Neural cell (in vitro differentiated cells): ENCODE measurements at regions not wholly inside any gene's neighbourhood (a gene's known extent, or its start where the extent isn't known, plus 50 kb on each side); places are given as distances from the start of the nearest gene placed in this dataset.

ENCODE experiments used
- H2AFZ ChIP-seq: fragments of 200-600, 300-800 bp; sonication (generic), shearing (Covaris generic); 2 replicates; pipeline ENCODE4 v1.6.0; 2014; ENCODE audit warnings: low read depth, mild to moderate bottlenecking, antibody characterized with exemption, low read length, moderate library complexity
- H3F3A ChIP-seq: fragments of 200-600 bp; shearing (Covaris generic); 2 replicates; pipeline ENCODE4 v1.6.1; 2016; ENCODE audit warnings: mild to moderate bottlenecking, moderate library complexity, mixed read lengths, antibody characterized with exemption, low read length; ENCODE audit not compliant: insufficient read depth, poor library complexity, severe bottlenecking
- H3K27ac ChIP-seq: fragments of 200-600, 300-800 bp; sonication (generic), shearing (Covaris generic); 2 replicates; pipeline ENCODE4 v1.5.1; 2014; ENCODE audit warnings: mild to moderate bottlenecking, low read length, moderate library complexity
- H3K27me3 ChIP-seq: fragments of 300-800, 200-600 bp; sonication (generic), shearing (Covaris generic); 2 replicates; pipeline ENCODE4 v1.6.0; 2014; ENCODE audit warnings: mild to moderate bottlenecking, low read depth, low read length, moderate library complexity; ENCODE audit not compliant: insufficient read depth
- H3K36me3 ChIP-seq: fragments of 300-800, 200-600 bp; sonication (generic), shearing (Covaris generic); 2 replicates; pipeline ENCODE4 v1.5.1; 2014; ENCODE audit warnings: mild to moderate bottlenecking, antibody characterized with exemption, low read length, moderate library complexity; ENCODE audit not compliant: insufficient read depth
- H3K4me2 ChIP-seq: fragments of 300-800, 200-600 bp; sonication (generic), shearing (Covaris generic); 2 replicates; pipeline ENCODE4 v1.6.0; 2014; ENCODE audit warnings: mild to moderate bottlenecking, low read length
- H3K4me3 ChIP-seq: fragments of 300-800, 200-600 bp; sonication (generic), shearing (Covaris generic); 2 replicates; pipeline ENCODE4 v1.5.1; 2014; ENCODE audit warnings: mild to moderate bottlenecking, low read length, moderate library complexity
- H3K79me2 ChIP-seq: fragments of 200-600 bp; shearing (Covaris generic); replicated peaks from 2 replicates; pipeline ENCODE4 v1.6.0; 2014; ENCODE audit warnings: mild to moderate bottlenecking, low read length, moderate library complexity; ENCODE audit not compliant: insufficient read depth
- H3K9ac ChIP-seq: fragments of 300-800, 200-600 bp; sonication (generic), shearing (Covaris generic); 2 replicates; pipeline ENCODE4 v1.6.1; 2016; ENCODE audit warnings: mild to moderate bottlenecking, low read length, mixed read lengths
- H3K9me2 ChIP-seq: fragments of 200-600 bp; shearing (Covaris generic); 2 replicates; pipeline ENCODE4 v1.6.1; 2016; ENCODE audit warnings: mild to moderate bottlenecking, low read length, mixed read lengths; ENCODE audit not compliant: insufficient read depth
- H3K9me3 ChIP-seq: fragments of 200-600, 300-800 bp; sonication (generic), shearing (Covaris generic); 2 replicates; pipeline ENCODE4 v1.6.1; 2016; ENCODE audit warnings: mild to moderate bottlenecking, mixed run types, low read length, moderate library complexity, mixed read lengths
- H4K20me1 ChIP-seq: fragments of 200-600 bp; shearing (Covaris generic); 2 replicates; pipeline ENCODE4 v1.6.1; 2016; ENCODE audit warnings: mild to moderate bottlenecking, mixed run types; ENCODE audit not compliant: insufficient read depth
- EP300 ChIP-seq: fragments of 450-650 bp; conservative IDR thresholded peaks from 2 replicates; pipeline ENCODE4 v1.6.1; 2014; ENCODE audit warnings: antibody characterized with exemption, mild to moderate bottlenecking, moderate library complexity; ENCODE audit not compliant: poor library complexity, severe bottlenecking
- EZH2 ChIP-seq: fragments of 200-600, 300-800 bp; shearing (Covaris generic), sonication (generic); IDR thresholded peaks from 2 replicates; pipeline ENCODE4 v1.6.1; 2014; ENCODE audit warnings: antibody characterized with exemption, low read length, borderline replicate concordance, mild to moderate bottlenecking; ENCODE audit not compliant: insufficient read depth, poor library complexity, severe bottlenecking
- MXI1 ChIP-seq: fragments of 450-650 bp; conservative IDR thresholded peaks from 2 replicates; pipeline ENCODE4 v1.6.1; 2014; ENCODE audit warnings: antibody characterized with exemption, mild to moderate bottlenecking; ENCODE audit not compliant: poor library complexity, severe bottlenecking
- POLR2AphosphoS5 ChIP-seq: IDR thresholded peaks from 2 replicates; pipeline ENCODE4 v1.6.1; 2012
- RAD21 ChIP-seq: fragments of 450-650 bp; conservative IDR thresholded peaks from 2 replicates; pipeline ENCODE4 v1.6.1; 2014; ENCODE audit warnings: antibody characterized with exemption, mild to moderate bottlenecking, moderate library complexity
- SMC3 ChIP-seq: fragments of 450-650 bp; conservative IDR thresholded peaks from 2 replicates; pipeline ENCODE4 v1.6.1; 2014; ENCODE audit warnings: antibody characterized with exemption, mild to moderate bottlenecking, moderate library complexity; ENCODE audit not compliant: poor library complexity
- TAF1 ChIP-seq: IDR thresholded peaks from 2 replicates; pipeline ENCODE4 v1.6.1; 2012; ENCODE audit warnings: low read depth
- TF ChIP-seq, protein P1 (sequence below): fragments of 450-650 bp; IDR thresholded peaks from 2 replicates; pipeline ENCODE4 v1.5.1; 2014; ENCODE audit warnings: antibody characterized with exemption, mild to moderate bottlenecking, moderate library complexity; ENCODE audit not compliant: poor library complexity, severe bottlenecking
- TF ChIP-seq, protein P2 (sequence below): IDR thresholded peaks from 2 replicates; pipeline ENCODE4 v1.6.1; 2012; ENCODE audit warnings: borderline replicate concordance

DNA sequence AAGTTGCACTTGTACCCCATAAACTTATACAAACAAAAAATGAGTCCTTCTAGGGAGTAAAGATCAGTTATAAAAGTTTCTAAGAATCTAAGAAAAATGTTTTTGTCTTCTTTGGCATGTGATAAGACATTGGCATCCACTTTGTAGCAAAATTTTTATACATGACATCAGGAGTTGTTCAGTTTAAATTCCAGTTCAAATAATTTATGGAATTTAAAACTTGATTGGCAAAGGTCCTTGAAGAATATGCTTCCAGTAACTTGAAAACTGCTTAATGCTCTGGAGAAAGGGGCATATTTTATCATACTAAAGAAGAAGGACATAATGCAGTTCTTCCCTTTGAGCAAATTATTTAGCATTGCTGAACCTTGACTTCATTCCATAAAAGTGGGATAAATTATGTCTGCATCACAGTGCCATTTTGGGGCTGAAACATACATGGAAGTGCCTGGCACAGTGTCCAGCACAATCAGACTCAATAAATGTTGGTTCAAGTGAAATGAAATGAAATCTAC lies 163.3 kb upstream of the IL15 start:
- Histone ChIP-seq H3K9me3 (no peaks in the 10 kb centered on the region), H2AFZ (no peak overlapping the region), H3K27ac (no peak overlapping the region), H3F3A (no peaks in the 10 kb centered on the region), H3K27me3 (no peaks in the 10 kb centered on the region), H3K9me2 (no peaks in the 10 kb centered on the region), H3K4me2 (no peak overlapping the region), H3K36me3 (no peaks in the 10 kb centered on the region), H3K4me3 (no peak overlapping the region), H3K79me2 (no peaks in the 10 kb centered on the region), H3K9ac (no peak overlapping the region), H4K20me1 (no peaks in the 10 kb centered on the region)
- TF ChIP-seq RAD21 (no peak), EP300 (no peak), TAF1 (no peak), SMC3 (no peak), EZH2 (no peak), MXI1 (no peak)
- TF ChIP-seq, protein P1, sequence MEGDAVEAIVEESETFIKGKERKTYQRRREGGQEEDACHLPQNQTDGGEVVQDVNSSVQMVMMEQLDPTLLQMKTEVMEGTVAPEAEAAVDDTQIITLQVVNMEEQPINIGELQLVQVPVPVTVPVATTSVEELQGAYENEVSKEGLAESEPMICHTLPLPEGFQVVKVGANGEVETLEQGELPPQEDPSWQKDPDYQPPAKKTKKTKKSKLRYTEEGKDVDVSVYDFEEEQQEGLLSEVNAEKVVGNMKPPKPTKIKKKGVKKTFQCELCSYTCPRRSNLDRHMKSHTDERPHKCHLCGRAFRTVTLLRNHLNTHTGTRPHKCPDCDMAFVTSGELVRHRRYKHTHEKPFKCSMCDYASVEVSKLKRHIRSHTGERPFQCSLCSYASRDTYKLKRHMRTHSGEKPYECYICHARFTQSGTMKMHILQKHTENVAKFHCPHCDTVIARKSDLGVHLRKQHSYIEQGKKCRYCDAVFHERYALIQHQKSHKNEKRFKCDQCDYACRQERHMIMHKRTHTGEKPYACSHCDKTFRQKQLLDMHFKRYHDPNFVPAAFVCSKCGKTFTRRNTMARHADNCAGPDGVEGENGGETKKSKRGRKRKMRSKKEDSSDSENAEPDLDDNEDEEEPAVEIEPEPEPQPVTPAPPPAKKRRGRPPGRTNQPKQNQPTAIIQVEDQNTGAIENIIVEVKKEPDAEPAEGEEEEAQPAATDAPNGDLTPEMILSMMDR = no peak

DNA sequence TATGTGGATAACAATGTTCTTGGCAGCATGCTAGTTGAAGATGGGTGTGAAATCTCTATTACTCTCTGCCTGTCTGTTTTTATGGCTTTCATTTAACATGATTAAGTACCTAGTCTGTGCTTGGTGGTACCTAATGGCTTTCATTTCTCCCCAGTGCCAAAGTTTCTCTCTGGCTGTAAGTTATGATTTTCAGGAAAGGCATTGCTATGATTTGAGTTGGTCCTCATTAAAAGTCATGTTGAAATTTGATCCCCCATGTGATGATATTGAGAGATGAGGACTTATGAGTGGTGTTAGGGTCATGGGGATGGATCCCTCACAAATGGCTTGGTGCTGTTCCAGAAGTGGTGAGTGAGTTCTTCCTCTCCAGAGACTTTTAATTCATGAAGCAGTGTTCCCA lies 162.4 kb upstream of the IL15 start:
- TF ChIP-seq TAF1 (no peak), EP300 (no peak), MXI1 (no peak), SMC3 (no peak), RAD21 (no peak), EZH2 (no peak), POLR2AphosphoS5 (no peak)
- TF ChIP-seq, protein P2, sequence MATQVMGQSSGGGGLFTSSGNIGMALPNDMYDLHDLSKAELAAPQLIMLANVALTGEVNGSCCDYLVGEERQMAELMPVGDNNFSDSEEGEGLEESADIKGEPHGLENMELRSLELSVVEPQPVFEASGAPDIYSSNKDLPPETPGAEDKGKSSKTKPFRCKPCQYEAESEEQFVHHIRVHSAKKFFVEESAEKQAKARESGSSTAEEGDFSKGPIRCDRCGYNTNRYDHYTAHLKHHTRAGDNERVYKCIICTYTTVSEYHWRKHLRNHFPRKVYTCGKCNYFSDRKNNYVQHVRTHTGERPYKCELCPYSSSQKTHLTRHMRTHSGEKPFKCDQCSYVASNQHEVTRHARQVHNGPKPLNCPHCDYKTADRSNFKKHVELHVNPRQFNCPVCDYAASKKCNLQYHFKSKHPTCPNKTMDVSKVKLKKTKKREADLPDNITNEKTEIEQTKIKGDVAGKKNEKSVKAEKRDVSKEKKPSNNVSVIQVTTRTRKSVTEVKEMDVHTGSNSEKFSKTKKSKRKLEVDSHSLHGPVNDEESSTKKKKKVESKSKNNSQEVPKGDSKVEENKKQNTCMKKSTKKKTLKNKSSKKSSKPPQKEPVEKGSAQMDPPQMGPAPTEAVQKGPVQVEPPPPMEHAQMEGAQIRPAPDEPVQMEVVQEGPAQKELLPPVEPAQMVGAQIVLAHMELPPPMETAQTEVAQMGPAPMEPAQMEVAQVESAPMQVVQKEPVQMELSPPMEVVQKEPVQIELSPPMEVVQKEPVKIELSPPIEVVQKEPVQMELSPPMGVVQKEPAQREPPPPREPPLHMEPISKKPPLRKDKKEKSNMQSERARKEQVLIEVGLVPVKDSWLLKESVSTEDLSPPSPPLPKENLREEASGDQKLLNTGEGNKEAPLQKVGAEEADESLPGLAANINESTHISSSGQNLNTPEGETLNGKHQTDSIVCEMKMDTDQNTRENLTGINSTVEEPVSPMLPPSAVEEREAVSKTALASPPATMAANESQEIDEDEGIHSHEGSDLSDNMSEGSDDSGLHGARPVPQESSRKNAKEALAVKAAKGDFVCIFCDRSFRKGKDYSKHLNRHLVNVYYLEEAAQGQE = no peak
- TF ChIP-seq, protein P1 = no peak
- H3K4me3 ChIP-seq = no peak overlapping the region

More for the DNA sequence above, 162.4 kb upstream of the IL15 start:
- Histone ChIP-seq H4K20me1 (no peaks in the 10 kb centered on the region), H3K9ac (no peak overlapping the region), H3K79me2 (no peaks in the 10 kb centered on the region), H3K4me2 (no peak overlapping the region), H3K9me3 (no peaks in the 10 kb centered on the region), H3K9me2 (no peaks in the 10 kb centered on the region), H3F3A (no peaks in the 10 kb centered on the region), H3K27me3 (no peaks in the 10 kb centered on the region), H3K36me3 (no peaks in the 10 kb centered on the region), H2AFZ (no peak overlapping the region), H3K27ac (no peak overlapping the region)
